ENCODE measurements at regions not wholly inside any gene's neighbourhood (a gene's known extent, or its start where the extent isn't known, plus 50 kb on each side); places are given as distances from the start of the nearest gene placed in this dataset.

DNA sequence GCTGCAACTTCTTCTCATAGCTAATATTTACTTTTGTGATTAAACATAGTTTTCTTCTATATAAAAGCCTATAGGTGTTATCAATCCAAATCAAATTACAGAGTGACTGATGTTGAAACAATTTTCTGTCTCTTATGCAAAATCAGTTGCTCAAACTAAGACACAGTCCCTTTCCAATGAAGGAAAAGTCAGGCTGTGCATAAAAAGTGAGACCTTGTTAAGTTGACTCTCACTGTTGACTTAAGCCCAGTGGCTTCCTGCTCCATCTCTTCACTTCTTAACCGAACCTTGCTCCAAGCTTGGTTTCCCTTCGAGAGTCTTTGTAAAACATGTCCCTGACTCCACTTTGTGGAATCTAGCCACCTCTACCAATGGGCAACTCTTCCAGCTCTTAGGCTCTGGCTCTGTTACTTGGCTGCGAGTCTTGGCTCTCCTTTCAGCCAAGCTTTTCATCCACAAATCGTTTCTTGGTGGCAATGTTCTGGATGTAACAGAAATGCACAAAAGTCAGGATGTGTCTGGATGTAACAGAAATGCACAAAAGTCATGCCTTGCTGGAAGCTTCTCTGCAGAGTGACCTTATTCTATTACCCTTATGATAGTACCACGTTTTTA lies 118.9 kb downstream of the LIG4 start:
- H3K4me1 ChIP-seq (replicated peaks; ENCODE audit: insufficient read depth), result no peaks in the 10 kb centered on the region
- intact Hi-C loops (cut with micrococcal nuclease; ENCODE audit: unreplicated experiment), result no loop called here
- H3F3A ChIP-seq (ENCODE audit: insufficient read depth, low read depth), result no peaks in the 10 kb centered on the region
- no TSS peak for BruUV-seq (replicated peaks)
- DNase-seq, result no peak
- H3K36me3 ChIP-seq (ENCODE audit: low read depth), result no peaks in the 10 kb centered on the region
- no peaks in the 10 kb centered on the region for H3K79me2 ChIP-seq (ENCODE audit: low read depth)
- H2AFZ ChIP-seq, result no peak overlapping the region
- no peaks in the 10 kb centered on the region for H3K9me3 ChIP-seq (ENCODE audit: insufficient read depth, low read depth)
- no peaks in the 10 kb centered on the region for H3K27me3 ChIP-seq (ENCODE audit: insufficient read depth, low read depth)
- ChIA-PET CTCF (no interaction called here), POLR2A (ENCODE audit: unreplicated experiment) (no interaction called here)
- no peak overlapping the region for H3K4me2 ChIP-seq
- H3K9me2 ChIP-seq (ENCODE audit: insufficient read depth), result no peaks in the 10 kb centered on the region; the same call in 1 of the 2 replicates
- H3K4me3 ChIP-seq, result no peak overlapping the region
- H4K20me1 ChIP-seq (ENCODE audit: insufficient read depth), result no peaks in the 10 kb centered on the region
- TF ChIP-seq EZH2 (IDR thresholded peaks at IDR 0.05; ENCODE audit: low read depth), result no peak
- TF ChIP-seq, protein P1, sequence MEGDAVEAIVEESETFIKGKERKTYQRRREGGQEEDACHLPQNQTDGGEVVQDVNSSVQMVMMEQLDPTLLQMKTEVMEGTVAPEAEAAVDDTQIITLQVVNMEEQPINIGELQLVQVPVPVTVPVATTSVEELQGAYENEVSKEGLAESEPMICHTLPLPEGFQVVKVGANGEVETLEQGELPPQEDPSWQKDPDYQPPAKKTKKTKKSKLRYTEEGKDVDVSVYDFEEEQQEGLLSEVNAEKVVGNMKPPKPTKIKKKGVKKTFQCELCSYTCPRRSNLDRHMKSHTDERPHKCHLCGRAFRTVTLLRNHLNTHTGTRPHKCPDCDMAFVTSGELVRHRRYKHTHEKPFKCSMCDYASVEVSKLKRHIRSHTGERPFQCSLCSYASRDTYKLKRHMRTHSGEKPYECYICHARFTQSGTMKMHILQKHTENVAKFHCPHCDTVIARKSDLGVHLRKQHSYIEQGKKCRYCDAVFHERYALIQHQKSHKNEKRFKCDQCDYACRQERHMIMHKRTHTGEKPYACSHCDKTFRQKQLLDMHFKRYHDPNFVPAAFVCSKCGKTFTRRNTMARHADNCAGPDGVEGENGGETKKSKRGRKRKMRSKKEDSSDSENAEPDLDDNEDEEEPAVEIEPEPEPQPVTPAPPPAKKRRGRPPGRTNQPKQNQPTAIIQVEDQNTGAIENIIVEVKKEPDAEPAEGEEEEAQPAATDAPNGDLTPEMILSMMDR (conservative IDR thresholded peaks at IDR 0.05), result no peak
- H3K27ac ChIP-seq, result no peak overlapping the region

DNA sequence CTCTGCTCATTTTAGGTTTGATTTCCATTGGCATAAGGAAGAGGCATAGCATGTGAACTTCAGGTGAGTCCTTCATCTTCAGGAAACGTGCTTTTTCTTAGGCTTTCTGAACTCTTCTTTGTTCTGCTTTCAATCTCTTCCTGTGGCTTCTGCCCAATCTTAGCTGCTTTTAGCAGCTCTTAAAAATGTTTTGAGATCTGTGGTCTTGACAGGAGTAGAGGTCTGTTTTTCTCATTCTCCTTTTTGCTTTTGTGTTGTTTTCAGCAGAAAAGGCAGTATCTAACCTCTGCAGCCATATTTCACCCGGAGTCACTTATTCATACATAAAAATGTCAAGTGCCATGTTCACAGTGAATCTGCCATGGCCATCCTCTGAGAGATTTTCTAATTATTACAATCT lies 120.3 kb downstream of the LIG4 start:
- TF ChIP-seq, protein P1 (conservative IDR thresholded peaks at IDR 0.05), result no peak
- no peak for TF ChIP-seq EZH2 (IDR thresholded peaks at IDR 0.05; ENCODE audit: low read depth)
- no peak overlapping the region for H3K4me3 ChIP-seq
- intact Hi-C loops (cut with micrococcal nuclease; ENCODE audit: unreplicated experiment), result no loop called here
- no peaks in the 10 kb centered on the region for H3K79me2 ChIP-seq (ENCODE audit: low read depth)
- H2AFZ ChIP-seq, result no peak overlapping the region
- no peaks in the 10 kb centered on the region for H3K27me3 ChIP-seq (ENCODE audit: insufficient read depth, low read depth)
- H3K4me1 ChIP-seq (replicated peaks; ENCODE audit: insufficient read depth), result no peaks in the 10 kb centered on the region
- no peaks in the 10 kb centered on the region for H3F3A ChIP-seq (ENCODE audit: insufficient read depth, low read depth)
- H3K27ac ChIP-seq, result no peak overlapping the region
- CTCF ChIA-PET, result no interaction called here
- H4K20me1 ChIP-seq (ENCODE audit: insufficient read depth), result no peaks in the 10 kb centered on the region
- no peaks in the 10 kb centered on the region for H3K36me3 ChIP-seq (ENCODE audit: low read depth)
- BruUV-seq (replicated peaks), result no TSS peak
- no peak for DNase-seq
- H3K4me2 ChIP-seq, result no peak overlapping the region
- no peaks in the 10 kb centered on the region; the same call in 1 of the 2 replicates for H3K9me2 ChIP-seq (ENCODE audit: insufficient read depth)
- no peaks in the 10 kb centered on the region for H3K9me3 ChIP-seq (ENCODE audit: insufficient read depth, low read depth)
- POLR2A ChIA-PET (ENCODE audit: unreplicated experiment), result no interaction called here

DNA sequence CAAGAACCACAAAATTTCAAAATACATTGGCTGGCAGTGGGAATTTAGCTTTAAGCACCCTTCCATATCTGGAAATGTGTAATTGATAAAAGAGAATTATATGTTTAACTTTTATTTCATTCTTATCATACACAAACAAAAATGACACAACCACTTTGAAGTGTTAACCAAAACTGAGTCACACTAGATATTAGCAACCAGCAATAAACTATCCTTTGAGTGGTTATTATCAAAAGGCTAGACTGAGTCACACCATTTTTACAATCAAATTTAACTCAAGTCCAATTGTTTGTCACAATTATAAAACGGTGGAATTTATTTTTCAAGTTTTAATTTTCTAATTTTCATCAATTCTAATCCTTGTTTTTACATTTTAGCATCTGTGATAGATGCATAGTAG lies 121.7 kb downstream of the LIG4 start:
- CTCF ChIA-PET, result no interaction called here
- H2AFZ ChIP-seq, result no peak overlapping the region
- no peaks in the 10 kb centered on the region for H3K36me3 ChIP-seq (ENCODE audit: low read depth)
- H3F3A ChIP-seq (ENCODE audit: insufficient read depth, low read depth), result no peaks in the 10 kb centered on the region
- H3K79me2 ChIP-seq (ENCODE audit: low read depth), result no peaks in the 10 kb centered on the region
- intact Hi-C loops (cut with micrococcal nuclease; ENCODE audit: unreplicated experiment), result loop anchor here (5.0 kb wide), 1 partner anchor 886 kb away; no protein-coding TSS in a partner anchor
- H3K9me2 ChIP-seq (ENCODE audit: insufficient read depth), result no peaks in the 10 kb centered on the region; the same call in 1 of the 2 replicates
- TF ChIP-seq EZH2 (IDR thresholded peaks at IDR 0.05; ENCODE audit: low read depth), result no peak
- TF ChIP-seq, protein P1 (conservative IDR thresholded peaks at IDR 0.05), result no peak
- no peak overlapping the region for H3K4me2 ChIP-seq
- H3K4me3 ChIP-seq, result no peak overlapping the region
- POLR2A ChIA-PET (ENCODE audit: unreplicated experiment), result no interaction called here
- H3K27ac ChIP-seq, result no peak overlapping the region
- no peaks in the 10 kb centered on the region for H3K9me3 ChIP-seq (ENCODE audit: insufficient read depth, low read depth)
- no peaks in the 10 kb centered on the region for H3K4me1 ChIP-seq (replicated peaks; ENCODE audit: insufficient read depth)
- H4K20me1 ChIP-seq (ENCODE audit: insufficient read depth), result no peaks in the 10 kb centered on the region
- no peak for DNase-seq
- no TSS peak for BruUV-seq (replicated peaks)
- H3K27me3 ChIP-seq (ENCODE audit: insufficient read depth, low read depth), result no peaks in the 10 kb centered on the region
